SU-DHL-6 (cell line): ENCODE measurements at regions not wholly inside any gene's neighbourhood (a gene's known extent, or its start where the extent isn't known, plus 50 kb on each side); places are given as distances from the start of the nearest gene placed in this dataset.

Experiments
- EZH2phosphoT487 ChIP-seq: fragments of 200-600 bp; sonication (generic), shearing (Covaris generic); conservative IDR thresholded peaks from 2 replicates; pipeline ENCODE4 v1.6.1; 2018; ENCODE audit warnings: mild to moderate bottlenecking, antibody characterized with exemption, low read length, moderate library complexity, mixed read lengths
- TF ChIP-seq, protein P1 (sequence below): fragments of 200-600 bp; sonication (generic); IDR thresholded peaks from one replicate; pipeline ENCODE4 v1.5.1; 2017; ENCODE audit warnings: antibody characterized with exemption, mild to moderate bottlenecking, low read length, moderate library complexity; ENCODE audit not compliant: insufficient read depth, poor library complexity, severe bottlenecking

DNA sequence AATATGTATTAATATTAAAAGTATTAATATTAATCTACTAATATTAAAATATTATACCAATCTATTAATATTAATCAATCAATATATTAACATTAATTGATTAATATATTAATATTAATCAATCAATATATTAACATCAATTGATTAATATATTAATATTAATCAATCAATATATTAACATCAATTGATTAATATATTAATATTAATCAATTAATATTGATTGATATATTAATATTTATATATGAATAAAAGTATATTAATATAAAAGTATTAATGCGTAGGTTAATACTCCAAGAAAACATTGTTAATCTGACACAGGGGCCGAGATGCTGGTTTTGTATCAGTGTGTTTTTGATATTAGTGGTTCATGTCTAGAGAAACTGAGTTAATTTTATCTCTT lies 1430.1 kb upstream of the SEL1L start:
- TF ChIP-seq, protein P1, sequence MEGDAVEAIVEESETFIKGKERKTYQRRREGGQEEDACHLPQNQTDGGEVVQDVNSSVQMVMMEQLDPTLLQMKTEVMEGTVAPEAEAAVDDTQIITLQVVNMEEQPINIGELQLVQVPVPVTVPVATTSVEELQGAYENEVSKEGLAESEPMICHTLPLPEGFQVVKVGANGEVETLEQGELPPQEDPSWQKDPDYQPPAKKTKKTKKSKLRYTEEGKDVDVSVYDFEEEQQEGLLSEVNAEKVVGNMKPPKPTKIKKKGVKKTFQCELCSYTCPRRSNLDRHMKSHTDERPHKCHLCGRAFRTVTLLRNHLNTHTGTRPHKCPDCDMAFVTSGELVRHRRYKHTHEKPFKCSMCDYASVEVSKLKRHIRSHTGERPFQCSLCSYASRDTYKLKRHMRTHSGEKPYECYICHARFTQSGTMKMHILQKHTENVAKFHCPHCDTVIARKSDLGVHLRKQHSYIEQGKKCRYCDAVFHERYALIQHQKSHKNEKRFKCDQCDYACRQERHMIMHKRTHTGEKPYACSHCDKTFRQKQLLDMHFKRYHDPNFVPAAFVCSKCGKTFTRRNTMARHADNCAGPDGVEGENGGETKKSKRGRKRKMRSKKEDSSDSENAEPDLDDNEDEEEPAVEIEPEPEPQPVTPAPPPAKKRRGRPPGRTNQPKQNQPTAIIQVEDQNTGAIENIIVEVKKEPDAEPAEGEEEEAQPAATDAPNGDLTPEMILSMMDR = no peak
- TF ChIP-seq EZH2phosphoT487 = no peak
